ENCODE measurements at regions not wholly inside any gene's neighbourhood (a gene's known extent, or its start where the extent isn't known, plus 50 kb on each side); places are given as distances from the start of the nearest gene placed in this dataset.

DNA sequence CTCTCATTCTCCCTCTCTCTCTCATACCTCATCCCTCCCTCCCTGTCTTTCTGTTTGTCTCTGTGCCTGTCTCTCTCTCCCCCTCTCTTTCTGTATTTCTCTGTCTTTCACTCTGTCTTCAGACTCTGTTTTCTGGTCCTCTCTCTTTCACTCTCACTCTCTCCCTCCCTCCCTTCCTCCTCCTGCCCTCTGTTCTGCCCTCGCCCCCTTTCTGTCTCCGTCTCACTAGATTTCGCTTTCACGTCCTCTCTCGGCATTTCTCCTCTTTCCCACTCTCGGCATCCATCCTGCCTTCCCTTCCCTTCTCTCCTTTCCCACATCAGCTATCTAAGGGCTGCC is 183.0 kb downstream of the PHETA1 start:
- Histone ChIP-seq H3K4me1 (no peaks in the 10 kb centered on the region), H3K27ac (no peak overlapping the region), H3K27me3 (peaks cover 0 to 35% of the 10 kb centered on the region in 2 donors), H3K9me3 (peaks cover 0 to 6% of the 10 kb centered on the region in 2 donors), H3K4me3 (no peak overlapping the region), H3K36me3 (no peaks in the 10 kb centered on the region)
- intact Hi-C loops (cut with DNase I; ENCODE audit: low total_unique reads), result no loop called here
- DNase-seq (ENCODE audit: low spot score in 2 of 2), result no peak
- TF ChIP-seq, protein P1, sequence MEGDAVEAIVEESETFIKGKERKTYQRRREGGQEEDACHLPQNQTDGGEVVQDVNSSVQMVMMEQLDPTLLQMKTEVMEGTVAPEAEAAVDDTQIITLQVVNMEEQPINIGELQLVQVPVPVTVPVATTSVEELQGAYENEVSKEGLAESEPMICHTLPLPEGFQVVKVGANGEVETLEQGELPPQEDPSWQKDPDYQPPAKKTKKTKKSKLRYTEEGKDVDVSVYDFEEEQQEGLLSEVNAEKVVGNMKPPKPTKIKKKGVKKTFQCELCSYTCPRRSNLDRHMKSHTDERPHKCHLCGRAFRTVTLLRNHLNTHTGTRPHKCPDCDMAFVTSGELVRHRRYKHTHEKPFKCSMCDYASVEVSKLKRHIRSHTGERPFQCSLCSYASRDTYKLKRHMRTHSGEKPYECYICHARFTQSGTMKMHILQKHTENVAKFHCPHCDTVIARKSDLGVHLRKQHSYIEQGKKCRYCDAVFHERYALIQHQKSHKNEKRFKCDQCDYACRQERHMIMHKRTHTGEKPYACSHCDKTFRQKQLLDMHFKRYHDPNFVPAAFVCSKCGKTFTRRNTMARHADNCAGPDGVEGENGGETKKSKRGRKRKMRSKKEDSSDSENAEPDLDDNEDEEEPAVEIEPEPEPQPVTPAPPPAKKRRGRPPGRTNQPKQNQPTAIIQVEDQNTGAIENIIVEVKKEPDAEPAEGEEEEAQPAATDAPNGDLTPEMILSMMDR (IDR thresholded peaks at IDR 0.05), result no peak
- TF ChIP-seq POLR2A (IDR thresholded peaks at IDR 0.05) (no peak), POLR2AphosphoS5 (IDR thresholded peaks at IDR 0.05) (no peak)

DNA sequence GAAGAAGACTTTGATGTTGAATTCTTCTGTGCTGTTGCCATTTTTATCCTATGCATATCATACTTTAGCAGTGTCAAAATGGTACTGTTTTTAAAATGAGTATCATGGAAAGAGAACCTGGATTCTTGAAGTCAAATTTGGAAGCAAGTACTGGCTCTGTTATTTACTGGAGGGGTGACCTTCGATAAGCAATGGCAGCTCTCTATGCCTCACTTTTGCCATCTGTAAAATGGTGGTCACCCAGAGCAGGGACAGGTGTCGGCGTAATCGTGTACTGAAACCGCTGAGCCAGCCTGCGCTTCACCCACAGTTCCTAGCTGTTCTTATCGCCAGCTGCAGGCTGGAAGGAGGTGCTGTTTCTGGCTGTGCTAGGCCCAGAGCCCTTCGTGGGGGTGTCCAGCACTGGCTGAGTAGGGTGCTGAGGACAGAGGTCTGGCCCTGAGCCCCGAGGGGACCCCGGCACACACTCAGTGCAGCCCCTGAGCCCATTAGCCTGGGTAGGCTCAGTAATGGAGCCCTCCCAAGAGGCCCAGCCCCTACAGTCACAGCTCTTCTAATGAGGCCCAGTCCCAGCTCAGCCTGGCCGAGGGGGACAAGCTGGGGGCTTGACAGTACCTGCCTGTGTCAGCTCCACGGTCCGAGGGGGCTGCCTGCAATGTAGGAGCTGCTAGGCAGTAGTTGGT is 183.5 kb downstream of the PHETA1 start:
- intact Hi-C loops (cut with DNase I; ENCODE audit: low total_unique reads), result no loop called here
- Histone ChIP-seq H3K36me3 (no peaks in the 10 kb centered on the region), H3K9me3 (peaks cover 0 to 6% of the 10 kb centered on the region in 2 donors), H3K4me3 (no peak overlapping the region), H3K4me1 (no peaks in the 10 kb centered on the region), H3K27me3 (peaks cover 0 to 33% of the 10 kb centered on the region in 2 donors), H3K27ac (no peak overlapping the region)
- TF ChIP-seq POLR2AphosphoS5 (IDR thresholded peaks at IDR 0.05), result no peak
- TF ChIP-seq POLR2A (IDR thresholded peaks at IDR 0.05), result no peak
- TF ChIP-seq, protein P1 (IDR thresholded peaks at IDR 0.05), result no peak
- DNase-seq (ENCODE audit: low spot score in 2 of 2), result no peak

DNA sequence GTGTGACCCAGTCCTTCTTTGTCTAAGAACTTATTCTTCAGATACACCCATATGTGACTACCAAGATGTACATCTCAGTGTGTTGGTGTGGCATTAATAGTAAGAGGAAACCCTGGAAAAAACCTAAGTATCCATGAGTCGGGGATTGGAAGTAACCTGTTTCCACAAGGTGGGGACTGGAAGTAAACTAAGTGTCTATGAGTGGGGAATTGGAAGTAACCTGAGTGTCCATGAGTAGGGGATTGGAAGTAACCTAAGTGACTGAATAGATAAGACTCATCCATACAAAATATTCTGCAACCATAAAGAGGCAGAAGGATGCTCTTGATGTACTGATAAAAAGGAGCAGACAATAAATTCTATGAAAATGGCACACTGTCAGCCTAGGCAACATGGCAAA is 184.7 kb downstream of the PHETA1 start:
- intact Hi-C loops (cut with DNase I; ENCODE audit: low total_unique reads), result no loop called here
- no peak for DNase-seq (ENCODE audit: low spot score in 2 of 2)
- Histone ChIP-seq H3K36me3 (no peaks in the 10 kb centered on the region), H3K4me3 (no peak overlapping the region), H3K9me3 (no peaks in the 10 kb centered on the region), H3K27ac (no peak overlapping the region), H3K27me3 (peaks cover 0 to 41% of the 10 kb centered on the region in 2 donors), H3K4me1 (no peaks in the 10 kb centered on the region)
- TF ChIP-seq POLR2A (IDR thresholded peaks at IDR 0.05), result no peak
- no peak for TF ChIP-seq POLR2AphosphoS5 (IDR thresholded peaks at IDR 0.05)
- TF ChIP-seq, protein P1 (IDR thresholded peaks at IDR 0.05), result no peak

DNA sequence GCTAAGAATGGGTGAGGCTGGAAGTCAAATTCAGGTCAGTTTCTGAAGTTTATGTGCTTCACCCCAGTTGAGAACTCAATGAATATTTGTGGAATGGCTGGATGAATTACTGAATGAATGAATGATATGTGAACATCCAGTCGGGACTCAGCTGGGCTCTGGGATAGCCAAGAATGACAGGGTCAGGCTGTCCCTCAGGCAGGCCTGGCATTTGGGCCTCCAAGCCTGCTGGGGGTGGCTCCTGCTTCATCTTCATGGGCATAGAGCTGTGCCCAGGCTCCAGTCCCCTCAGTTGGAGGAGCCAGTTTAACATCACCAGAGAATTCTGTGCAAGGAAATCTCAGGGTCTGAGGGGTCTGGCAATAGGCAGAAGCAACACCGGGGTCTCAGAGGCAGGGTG is 185.8 kb downstream of the PHETA1 start:
- no peaks in the 10 kb centered on the region for H3K4me1 ChIP-seq
- no peaks in the 10 kb centered on the region for H3K9me3 ChIP-seq
- H3K4me3 ChIP-seq, result no peak overlapping the region
- peaks cover 0 to 46% of the 10 kb centered on the region in 2 donors for H3K27me3 ChIP-seq
- no peak for DNase-seq (ENCODE audit: low spot score in 2 of 2)
- TF ChIP-seq POLR2A (IDR thresholded peaks at IDR 0.05), result no peak
- no peak for TF ChIP-seq POLR2AphosphoS5 (IDR thresholded peaks at IDR 0.05)
- TF ChIP-seq, protein P1 (IDR thresholded peaks at IDR 0.05), result no peak
- H3K36me3 ChIP-seq, result no peaks in the 10 kb centered on the region
- no peak overlapping the region for H3K27ac ChIP-seq
- intact Hi-C loops (cut with DNase I; ENCODE audit: low total_unique reads), result no loop called here

DNA sequence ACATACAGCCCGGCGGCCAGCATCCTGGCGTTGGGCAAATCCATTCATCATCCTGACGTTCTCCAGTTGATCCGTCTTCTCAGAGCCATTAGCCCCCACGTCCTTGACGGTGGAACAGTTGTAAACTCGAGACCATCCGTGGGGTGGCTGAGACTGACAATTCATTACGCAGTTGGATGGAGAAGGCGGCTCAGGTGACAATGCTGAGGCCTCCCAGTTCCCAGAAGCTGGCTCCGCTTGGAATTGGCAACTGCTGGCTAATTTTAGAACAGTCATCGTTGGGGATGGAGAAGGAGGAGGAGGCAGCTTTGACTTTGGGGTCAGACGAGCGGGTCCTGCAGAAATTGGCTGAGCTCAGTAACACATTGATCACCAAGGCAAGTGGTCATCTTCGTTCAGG is 186.5 kb downstream of the PHETA1 start:
- TF ChIP-seq POLR2A (IDR thresholded peaks at IDR 0.05), result no peak
- no peak for TF ChIP-seq POLR2AphosphoS5 (IDR thresholded peaks at IDR 0.05)
- TF ChIP-seq, protein P1 (IDR thresholded peaks at IDR 0.05), result no peak
- intact Hi-C loops (cut with DNase I; ENCODE audit: low total_unique reads), result no loop called here
- DNase-seq (ENCODE audit: low spot score in 2 of 2), result no peak
- no peaks in the 10 kb centered on the region for H3K4me1 ChIP-seq
- no peaks in the 10 kb centered on the region for H3K9me3 ChIP-seq
- no peaks in the 10 kb centered on the region for H3K36me3 ChIP-seq
- H3K4me3 ChIP-seq, result no peak overlapping the region
- H3K27ac ChIP-seq, result no peak overlapping the region
- peaks cover 0 to 46% of the 10 kb centered on the region in 2 donors for H3K27me3 ChIP-seq

All from breast epithelium (tissue), 4 donors.